ENCODE measurements at regions not wholly inside any gene's neighbourhood (a gene's known extent, or its start where the extent isn't known, plus 50 kb on each side); places are given as distances from the start of the nearest gene placed in this dataset.

- peak; percentile 2 for DNase-seq (ENCODE audit: low read depth)
Observed at GRCh38 chr4:64581422-64581821, 172.2 kb upstream of the TECRL start.

- no peak for DNase-seq (ENCODE audit: low read depth)
Observed at GRCh38 chr4:64564126-64564525, 154.9 kb upstream of the TECRL start.

GRCh38 chr4:64559571-64559970 is 150.3 kb upstream of the TECRL start:
- no peak for DNase-seq (ENCODE audit: low read depth)

GRCh38 chr4:64551125-64551524 is 141.9 kb upstream of the TECRL start:
- no peak for DNase-seq (ENCODE audit: low read depth)

- no peak for DNase-seq (ENCODE audit: low read depth)
Observed at GRCh38 chr4:64545593-64545992, 136.3 kb upstream of the TECRL start.

- peak; percentile 55 for DNase-seq (ENCODE audit: low read depth)
Observed at GRCh38 chr4:64539234-64539849, 130.1 kb upstream of the TECRL start.

- no peak for DNase-seq (ENCODE audit: low read depth)
Observed at GRCh38 chr4:64538219-64538618, 129.0 kb upstream of the TECRL start.

GRCh38 chr4:64533637-64534036 is 124.4 kb upstream of the TECRL start:
- no peak for DNase-seq (ENCODE audit: low read depth)

- DNase-seq (ENCODE audit: low read depth), result no peak
Observed at GRCh38 chr4:64533159-64533558, 123.9 kb upstream of the TECRL start.

- DNase-seq (ENCODE audit: low read depth), result no peak
Observed at GRCh38 chr4:64520421-64520820, 111.2 kb upstream of the TECRL start.

GRCh38 chr4:64518600-64518999 is 109.3 kb upstream of the TECRL start:
- no peak for DNase-seq (ENCODE audit: low read depth)

- no peak for DNase-seq (ENCODE audit: low read depth)
Observed at GRCh38 chr4:64516176-64516575, 106.9 kb upstream of the TECRL start.

GRCh38 chr4:64508089-64508488 is 98.8 kb upstream of the TECRL start:
- no peak for DNase-seq (ENCODE audit: low read depth)

GRCh38 chr4:64503945-64504675 is 94.9 kb upstream of the TECRL start:
- DNase-seq (ENCODE audit: low read depth), result no peak

GRCh38 chr4:64503416-64503815 is 94.2 kb upstream of the TECRL start:
- no peak for DNase-seq (ENCODE audit: low read depth)

- no peak for DNase-seq (ENCODE audit: low read depth)
Observed at GRCh38 chr4:64497491-64497890, 88.2 kb upstream of the TECRL start.

- DNase-seq (ENCODE audit: low read depth), result no peak
Observed at GRCh38 chr4:64495946-64496345, 86.7 kb upstream of the TECRL start.

GRCh38 chr4:64489628-64490027 is 80.4 kb upstream of the TECRL start:
- DNase-seq (ENCODE audit: low read depth), result no peak

- no peak for DNase-seq (ENCODE audit: low read depth)
Observed at GRCh38 chr4:64479338-64479737, 70.1 kb upstream of the TECRL start.

- DNase-seq (ENCODE audit: low read depth), result no peak
Observed at GRCh38 chr4:64477127-64477526, 67.9 kb upstream of the TECRL start.

GRCh38 chr4:64465263-64465662 is 56.0 kb upstream of the TECRL start:
- DNase-seq (ENCODE audit: low read depth), result no peak

GRCh38 chr4:64464581-64464980 is 55.3 kb upstream of the TECRL start:
- no peak for DNase-seq (ENCODE audit: low read depth)

All from EH (cell line).